Nephron progenitor cell (in vitro differentiated cells): ENCODE measurements at regions not wholly inside any gene's neighbourhood (a gene's known extent, or its start where the extent isn't known, plus 50 kb on each side); places are given as distances from the start of the nearest gene placed in this dataset.

Experiments
- DNase-seq: peaks from one replicate; pipeline ENCODE4 v3.0.0; 2021
- H3K27ac Mint-ChIP-seq: 2 replicates; pipeline ENCODE4 v1.8.0; 2021; ENCODE audit warnings: mild to moderate bottlenecking, moderate library complexity, mixed read lengths
- H3K27me3 Mint-ChIP-seq: 2 replicates; pipeline ENCODE4 v1.8.0; 2021; ENCODE audit warnings: mild to moderate bottlenecking, low read depth, mixed read lengths; ENCODE audit not compliant: poor library complexity
- H3K36me3 Mint-ChIP-seq: 2 replicates; pipeline ENCODE4 v1.8.0; 2021; ENCODE audit warnings: low read depth, mixed read lengths
- H3K4me1 Mint-ChIP-seq: 2 replicates; pipeline ENCODE4 v1.8.0; 2021; ENCODE audit warnings: mixed read lengths
- H3K4me3 Mint-ChIP-seq: 2 replicates; pipeline ENCODE4 v1.8.0; 2021; ENCODE audit warnings: mild to moderate bottlenecking, moderate library complexity, mixed read lengths
- H3K9me3 Mint-ChIP-seq: 2 replicates; pipeline ENCODE4 v1.8.0; 2021; ENCODE audit warnings: mild to moderate bottlenecking, moderate library complexity, mixed read lengths
- TF ChIP-seq, protein P1 (sequence below): fragments of 200-600 bp; sonication (generic); IDR thresholded peaks from 2 replicates; pipeline ENCODE4 v1.5.0; 2021; ENCODE audit warnings: antibody characterized with exemption

DNA sequence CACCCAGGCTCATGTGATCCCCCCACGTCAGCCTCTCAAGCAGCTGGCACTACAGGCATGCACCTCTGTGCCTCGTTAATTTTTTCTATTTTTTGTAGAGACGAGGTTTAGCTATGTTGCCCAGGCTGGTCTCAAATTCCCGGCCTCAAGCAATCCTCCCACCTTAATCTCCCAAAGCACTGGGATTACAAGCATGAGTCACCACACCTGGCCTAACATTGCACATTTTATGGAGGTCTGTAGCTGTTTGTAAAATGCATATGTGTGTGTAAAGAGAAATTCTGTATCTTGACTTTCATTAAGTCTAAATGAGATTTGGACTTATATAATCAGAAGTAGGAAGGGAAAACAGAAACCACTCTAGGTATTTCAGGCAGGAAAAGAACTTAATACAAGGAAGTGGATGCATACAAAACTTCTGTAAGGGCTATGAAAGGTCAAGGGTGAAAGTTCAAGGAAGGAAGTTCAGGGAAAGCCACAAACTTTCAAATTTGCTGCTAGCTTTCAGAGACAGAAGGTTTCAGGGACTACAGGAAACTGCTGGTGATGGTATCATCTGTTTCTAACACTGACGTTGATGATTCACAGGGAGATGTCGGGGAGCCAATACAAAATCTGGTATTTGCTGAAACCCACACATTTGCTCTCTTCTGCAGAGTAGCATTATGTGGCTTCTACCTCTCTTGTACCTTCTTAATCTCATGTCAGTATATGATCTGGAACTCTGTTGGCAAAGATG lies 209.4 kb downstream of the PIK3R1 start:
- Mint-ChIP-seq H3K36me3 (peaks cover 12% of the 10 kb centered on the region), H3K27ac (peak overlapping the region; percentile 26), H3K27me3 (no peaks in the 10 kb centered on the region), H3K9me3 (peaks cover 9% of the 10 kb centered on the region), H3K4me1 (peaks cover 69% of the 10 kb centered on the region), H3K4me3 (no peak overlapping the region)
- TF ChIP-seq, protein P1, sequence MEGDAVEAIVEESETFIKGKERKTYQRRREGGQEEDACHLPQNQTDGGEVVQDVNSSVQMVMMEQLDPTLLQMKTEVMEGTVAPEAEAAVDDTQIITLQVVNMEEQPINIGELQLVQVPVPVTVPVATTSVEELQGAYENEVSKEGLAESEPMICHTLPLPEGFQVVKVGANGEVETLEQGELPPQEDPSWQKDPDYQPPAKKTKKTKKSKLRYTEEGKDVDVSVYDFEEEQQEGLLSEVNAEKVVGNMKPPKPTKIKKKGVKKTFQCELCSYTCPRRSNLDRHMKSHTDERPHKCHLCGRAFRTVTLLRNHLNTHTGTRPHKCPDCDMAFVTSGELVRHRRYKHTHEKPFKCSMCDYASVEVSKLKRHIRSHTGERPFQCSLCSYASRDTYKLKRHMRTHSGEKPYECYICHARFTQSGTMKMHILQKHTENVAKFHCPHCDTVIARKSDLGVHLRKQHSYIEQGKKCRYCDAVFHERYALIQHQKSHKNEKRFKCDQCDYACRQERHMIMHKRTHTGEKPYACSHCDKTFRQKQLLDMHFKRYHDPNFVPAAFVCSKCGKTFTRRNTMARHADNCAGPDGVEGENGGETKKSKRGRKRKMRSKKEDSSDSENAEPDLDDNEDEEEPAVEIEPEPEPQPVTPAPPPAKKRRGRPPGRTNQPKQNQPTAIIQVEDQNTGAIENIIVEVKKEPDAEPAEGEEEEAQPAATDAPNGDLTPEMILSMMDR, result no peak
- DNase-seq, result no peak

DNA sequence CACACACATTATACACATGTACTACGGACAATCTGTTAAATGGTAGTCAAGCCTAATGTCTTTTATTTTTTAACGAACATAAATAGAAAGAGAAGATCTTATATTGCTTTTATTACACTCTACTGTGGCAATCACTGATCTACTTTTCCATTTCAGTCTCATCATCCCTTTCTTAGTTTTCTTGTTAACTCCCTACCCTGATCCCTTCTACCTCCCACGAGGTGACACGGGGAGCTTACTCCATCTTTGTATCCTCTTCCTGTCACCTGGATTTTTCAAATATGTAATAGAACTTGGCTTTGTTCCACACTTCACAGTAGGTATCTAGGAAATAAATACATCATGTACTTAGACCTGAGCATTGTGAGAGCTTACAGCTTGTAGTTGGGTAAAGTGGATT lies 211.0 kb downstream of the PIK3R1 start:
- no peak for DNase-seq
- peaks cover 9% of the 10 kb centered on the region for H3K9me3 Mint-ChIP-seq
- no peak overlapping the region for H3K27ac Mint-ChIP-seq
- H3K4me3 Mint-ChIP-seq, result no peak overlapping the region
- peaks cover 12% of the 10 kb centered on the region for H3K36me3 Mint-ChIP-seq
- H3K27me3 Mint-ChIP-seq, result no peaks in the 10 kb centered on the region
- TF ChIP-seq, protein P1, result no peak
- peaks cover 53% of the 10 kb centered on the region for H3K4me1 Mint-ChIP-seq

DNA sequence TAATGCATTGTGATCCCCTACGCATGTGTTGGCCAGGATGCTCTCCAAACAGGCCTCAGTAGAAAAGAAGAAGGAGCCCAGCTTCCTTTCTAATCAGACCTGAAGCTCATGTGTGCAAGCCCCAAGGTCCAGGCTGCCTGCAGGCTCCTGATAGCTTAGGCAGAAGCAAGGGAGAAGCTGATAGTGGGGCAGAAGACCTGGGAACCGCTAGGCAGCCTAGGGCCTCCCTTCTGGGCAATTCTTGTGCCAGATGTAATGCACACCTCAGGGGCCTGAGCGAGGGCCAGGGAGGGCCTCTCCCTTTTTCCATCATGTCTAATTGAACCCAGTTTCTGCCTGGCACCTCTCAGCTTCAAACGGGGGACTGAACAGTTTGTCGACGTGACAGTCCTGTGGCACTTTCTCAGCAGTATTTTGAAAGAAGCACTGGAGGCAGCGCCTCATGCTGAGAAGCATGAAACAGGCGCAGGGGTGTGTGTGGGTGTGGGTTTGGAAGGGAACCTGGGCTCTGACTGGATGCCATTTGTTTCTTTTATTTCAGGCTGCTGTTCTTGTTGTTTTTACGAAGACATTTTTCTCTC lies 212.8 kb downstream of the PIK3R1 start:
- Mint-ChIP-seq H3K4me3 (no peak overlapping the region), H3K9me3 (peaks cover 6% of the 10 kb centered on the region), H3K27ac (peak overlapping the region; percentile 83), H3K36me3 (peaks cover 4% of the 10 kb centered on the region), H3K4me1 (peaks cover 35% of the 10 kb centered on the region), H3K27me3 (no peaks in the 10 kb centered on the region)
- no peak for DNase-seq
- TF ChIP-seq, protein P1, result no peak

DNA sequence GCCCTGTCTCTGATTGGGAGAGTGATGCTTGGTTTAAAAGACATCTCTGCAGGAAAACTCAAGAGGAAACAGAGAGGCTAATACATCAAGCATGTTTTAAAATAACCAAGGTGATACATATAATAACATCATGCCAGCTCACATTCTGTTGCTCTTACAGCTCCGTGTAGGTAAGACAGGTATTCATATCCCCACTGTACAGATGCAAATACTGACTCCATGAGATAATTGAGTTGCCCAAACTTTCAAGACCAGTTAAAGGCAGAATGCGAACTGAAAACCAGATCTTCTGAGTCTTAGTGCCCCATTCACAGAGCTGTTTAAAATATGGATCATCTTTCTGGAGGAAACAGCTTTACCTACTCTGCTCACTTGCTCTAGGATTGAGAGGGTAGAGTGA lies 214.0 kb downstream of the PIK3R1 start:
- H3K27me3 Mint-ChIP-seq, result no peaks in the 10 kb centered on the region
- no peaks in the 10 kb centered on the region for H3K36me3 Mint-ChIP-seq
- H3K4me1 Mint-ChIP-seq, result peaks cover 35% of the 10 kb centered on the region
- H3K4me3 Mint-ChIP-seq, result no peak overlapping the region
- H3K9me3 Mint-ChIP-seq, result peaks cover 6% of the 10 kb centered on the region
- DNase-seq, result no peak
- H3K27ac Mint-ChIP-seq, result peak overlapping the region; percentile 43
- TF ChIP-seq, protein P1, result no peak

DNA sequence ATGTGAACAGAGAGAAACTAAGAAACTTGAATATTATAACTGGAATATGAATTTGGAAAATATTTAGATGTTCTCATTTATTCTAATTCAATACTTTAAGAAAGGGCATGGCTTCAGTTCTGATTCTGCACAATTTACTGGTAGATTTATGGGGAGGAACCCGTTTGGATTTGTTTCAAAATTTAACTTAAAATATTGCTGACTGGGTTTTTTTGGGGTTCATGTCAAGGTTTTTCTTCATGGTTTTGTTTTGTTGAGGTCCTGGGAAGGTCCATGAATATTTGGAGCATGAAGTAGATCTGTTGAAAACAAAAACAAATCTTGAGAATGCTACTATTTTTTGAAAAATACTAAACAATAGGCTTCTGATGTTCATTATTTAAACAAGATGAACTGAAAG lies 214.7 kb downstream of the PIK3R1 start:
- Mint-ChIP-seq H3K4me1 (peaks cover 30% of the 10 kb centered on the region), H3K9me3 (no peaks in the 10 kb centered on the region), H3K36me3 (no peaks in the 10 kb centered on the region), H3K27me3 (peaks cover 3% of the 10 kb centered on the region), H3K4me3 (no peak overlapping the region), H3K27ac (no peak overlapping the region)
- TF ChIP-seq, protein P1, result no peak
- DNase-seq, result no peak

DNA sequence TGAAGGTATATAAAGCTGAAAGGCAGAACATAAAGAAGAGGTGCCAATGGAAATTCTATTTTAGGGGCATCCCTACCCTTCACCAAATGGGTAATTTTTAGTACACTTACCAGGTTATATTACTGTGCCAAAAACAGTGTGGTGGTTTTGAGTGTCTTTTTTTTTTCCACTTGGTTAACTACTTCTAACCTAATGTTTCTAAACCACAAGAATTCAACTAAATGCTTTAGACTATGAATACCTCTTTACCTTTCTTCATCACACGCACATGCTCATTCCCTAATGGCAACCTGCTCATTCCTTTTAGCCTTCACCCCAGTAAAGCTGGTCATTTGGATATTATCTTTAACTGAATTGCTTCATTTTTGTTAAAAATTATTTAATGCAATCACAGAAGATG lies 215.6 kb downstream of the PIK3R1 start:
- TF ChIP-seq, protein P1, result no peak
- no peaks in the 10 kb centered on the region for H3K9me3 Mint-ChIP-seq
- H3K27ac Mint-ChIP-seq, result no peak overlapping the region

More for the DNA sequence above, 215.6 kb downstream of the PIK3R1 start:
- Mint-ChIP-seq H3K36me3 (no peaks in the 10 kb centered on the region), H3K27me3 (peaks cover 3% of the 10 kb centered on the region), H3K4me1 (peaks cover 27% of the 10 kb centered on the region), H3K4me3 (no peak overlapping the region)
- no peak for DNase-seq
